Activated T-cell treated with anti-CD3 and anti-CD28 coated beads, Interleukin-2, amount 50 U/mL, for 24 hours (primary cell): ENCODE measurements at regions not wholly inside any gene's neighbourhood (a gene's known extent, or its start where the extent isn't known, plus 50 kb on each side); places are given as distances from the start of the nearest gene placed in this dataset.

ENCODE experiments used
- DNase-seq: peaks from one replicate; pipeline ENCODE4 v3.0.0-alpha.2; 2020
- H3K27ac Mint-ChIP-seq: 2 replicates; pipeline ENCODE4 v1.8.0; 2020; ENCODE audit warnings: mild to moderate bottlenecking, mixed read lengths
- H3K27me3 Mint-ChIP-seq: 2 replicates; pipeline ENCODE4 v1.8.0; 2020; ENCODE audit warnings: mixed read lengths
- H3K36me3 Mint-ChIP-seq: 2 replicates; pipeline ENCODE4 v1.8.0; 2020; ENCODE audit warnings: low read depth, mixed read lengths
- H3K4me1 Mint-ChIP-seq: 2 replicates; pipeline ENCODE4 v1.8.0; 2020; ENCODE audit warnings: low read depth, mixed read lengths
- H3K4me3 Mint-ChIP-seq: 2 replicates; pipeline ENCODE4 v1.8.0; 2020; ENCODE audit warnings: mild to moderate bottlenecking, moderate library complexity, mixed read lengths
- H3K9me3 Mint-ChIP-seq: 2 replicates; pipeline ENCODE4 v1.8.0; 2020; ENCODE audit warnings: mixed read lengths

DNA sequence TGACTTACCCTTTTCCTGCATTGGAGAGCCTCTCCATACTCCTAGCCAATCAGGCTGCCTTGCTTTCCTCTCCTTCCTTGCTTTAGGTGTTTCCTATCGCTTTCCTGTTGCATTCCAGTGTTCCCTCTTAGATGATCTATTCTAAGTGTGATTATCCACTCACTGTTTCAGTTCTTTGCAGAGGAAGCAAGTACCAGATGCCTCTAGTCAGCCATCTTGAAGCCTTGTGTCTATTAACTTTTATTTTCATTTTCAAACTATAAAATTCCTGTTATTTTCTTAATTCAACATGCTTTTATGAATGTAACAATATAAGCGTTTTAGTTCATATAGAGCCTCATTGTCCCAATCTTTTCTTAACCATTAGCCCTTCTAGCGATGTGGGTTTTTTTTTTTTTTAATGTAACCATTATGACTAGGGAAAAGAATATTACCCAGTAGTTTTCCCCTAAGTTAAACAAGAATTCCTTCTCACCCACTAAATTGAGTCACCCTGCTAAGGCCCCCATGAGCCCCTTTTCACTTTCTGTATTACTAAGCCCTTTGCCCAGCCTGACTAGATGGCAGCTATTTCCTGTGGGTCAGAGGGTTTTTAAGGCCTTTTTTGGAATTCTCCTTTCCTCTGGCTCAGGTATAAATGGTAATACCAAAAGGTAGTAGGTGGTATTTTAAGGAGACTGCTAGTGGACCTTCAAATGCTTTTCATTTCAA, 229.4 kb upstream of the CTNNB1 start:
- Mint-ChIP-seq H3K27me3 (peaks cover 52% of the 10 kb centered on the region), H3K9me3 (no peaks in the 10 kb centered on the region), H3K4me1 (peaks cover 32% of the 10 kb centered on the region), H3K27ac (no peak overlapping the region), H3K36me3 (no peaks in the 10 kb centered on the region), H3K4me3 (no peak overlapping the region)
- no peak for DNase-seq

DNA sequence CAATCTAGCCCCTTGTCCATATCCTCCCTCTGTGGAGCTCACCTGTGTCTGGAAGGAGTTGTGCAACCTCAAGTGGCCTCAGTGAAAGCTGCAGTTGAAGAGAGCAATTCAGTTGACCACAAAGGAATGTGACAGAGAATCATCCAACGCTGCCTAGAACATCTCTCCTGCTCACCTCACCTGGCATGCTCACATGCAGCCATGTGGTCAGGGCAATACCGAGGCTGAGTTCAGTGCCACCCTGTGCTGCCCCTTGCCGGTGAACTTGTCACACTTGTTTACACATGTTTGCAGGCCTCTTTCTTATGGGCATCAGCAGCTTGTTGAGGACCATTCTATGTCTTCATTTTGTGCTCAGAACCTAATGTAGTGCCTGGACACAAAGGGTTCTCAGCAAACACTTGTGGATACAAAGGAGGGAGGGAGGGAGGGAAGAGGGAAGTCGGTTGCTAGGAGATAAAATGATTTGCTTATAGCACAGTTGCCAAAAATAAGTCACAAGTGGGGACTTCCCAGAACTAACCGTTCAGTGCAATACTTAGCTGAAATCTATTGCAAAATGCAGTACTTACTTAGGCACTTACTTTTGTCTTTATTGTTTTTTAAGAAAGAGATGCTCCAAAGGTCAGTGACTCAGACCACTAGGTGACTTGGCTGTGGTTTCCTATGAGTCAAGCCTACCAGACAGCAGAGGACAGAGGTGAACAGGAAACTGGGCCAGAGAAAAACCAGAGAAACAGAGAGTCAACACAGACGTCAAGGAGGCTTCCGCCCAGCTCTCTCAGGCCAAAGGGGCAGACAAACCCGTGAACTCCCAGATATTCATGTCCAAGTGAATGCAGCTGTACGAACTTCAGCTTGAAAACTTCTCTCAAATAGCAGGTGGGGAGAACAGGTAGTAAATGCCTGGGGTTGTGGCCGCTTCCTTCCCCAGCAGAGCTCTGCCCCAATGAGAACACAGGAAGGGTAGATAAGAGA, 227.8 kb upstream of the CTNNB1 start:
- Mint-ChIP-seq H3K27ac (peak overlapping the region; percentile 87), H3K36me3 (no peaks in the 10 kb centered on the region), H3K27me3 (peaks cover 43% of the 10 kb centered on the region), H3K4me3 (peak overlapping the region; percentile 28), H3K4me1 (peaks cover 32% of the 10 kb centered on the region), H3K9me3 (no peaks in the 10 kb centered on the region)
- DNase-seq: no peak

DNA sequence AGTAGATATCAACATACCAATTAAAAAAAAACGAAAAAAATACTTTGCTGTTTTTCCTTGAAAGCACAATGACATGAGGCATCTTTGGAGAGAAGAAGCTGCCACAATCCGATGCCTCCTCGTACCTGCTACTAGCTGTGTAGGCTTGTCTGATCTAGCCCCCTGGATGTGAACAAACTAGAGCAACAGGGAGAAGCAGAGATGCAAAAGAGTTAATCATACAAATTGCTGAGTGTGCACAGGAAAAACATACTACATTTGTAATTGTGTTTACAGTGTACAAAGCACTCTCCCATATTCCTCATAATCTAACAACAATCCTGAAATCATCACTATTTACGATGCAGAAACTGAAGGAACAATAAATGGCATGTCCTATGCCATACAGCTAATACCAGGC, 227.0 kb upstream of the CTNNB1 start:
- H3K27ac Mint-ChIP-seq: peak overlapping the region; percentile 87
- H3K9me3 Mint-ChIP-seq: no peaks in the 10 kb centered on the region
- peaks cover 46% of the 10 kb centered on the region for H3K27me3 Mint-ChIP-seq
- no peaks in the 10 kb centered on the region for H3K36me3 Mint-ChIP-seq
- peaks cover 32% of the 10 kb centered on the region for H3K4me1 Mint-ChIP-seq
- no peak overlapping the region for H3K4me3 Mint-ChIP-seq
- DNase-seq: no peak

DNA sequence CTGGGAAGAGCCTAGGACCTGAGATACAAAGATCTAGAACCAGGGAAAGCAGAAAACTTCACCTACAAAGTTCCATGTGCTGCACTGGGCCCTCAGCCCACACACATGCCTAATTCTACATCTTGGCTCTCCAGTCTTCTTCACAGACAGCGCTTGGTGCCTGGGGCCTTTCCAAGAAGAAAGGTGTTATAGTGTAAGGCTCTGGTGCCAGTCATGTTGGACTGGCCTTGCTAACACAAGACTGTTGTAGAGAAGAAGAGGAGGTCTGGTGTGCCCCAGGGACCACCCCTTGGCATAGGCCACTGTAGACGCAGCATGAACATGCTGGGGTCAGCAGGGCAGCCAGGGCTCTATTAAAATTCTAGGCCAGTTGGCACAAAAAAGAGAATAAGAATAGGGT, 226.2 kb upstream of the CTNNB1 start:
- Mint-ChIP-seq H3K27me3 (peaks cover 47% of the 10 kb centered on the region), H3K9me3 (no peaks in the 10 kb centered on the region), H3K36me3 (no peaks in the 10 kb centered on the region), H3K4me3 (no peak overlapping the region), H3K4me1 (peaks cover 32% of the 10 kb centered on the region), H3K27ac (no peak overlapping the region)
- no peak for DNase-seq

DNA sequence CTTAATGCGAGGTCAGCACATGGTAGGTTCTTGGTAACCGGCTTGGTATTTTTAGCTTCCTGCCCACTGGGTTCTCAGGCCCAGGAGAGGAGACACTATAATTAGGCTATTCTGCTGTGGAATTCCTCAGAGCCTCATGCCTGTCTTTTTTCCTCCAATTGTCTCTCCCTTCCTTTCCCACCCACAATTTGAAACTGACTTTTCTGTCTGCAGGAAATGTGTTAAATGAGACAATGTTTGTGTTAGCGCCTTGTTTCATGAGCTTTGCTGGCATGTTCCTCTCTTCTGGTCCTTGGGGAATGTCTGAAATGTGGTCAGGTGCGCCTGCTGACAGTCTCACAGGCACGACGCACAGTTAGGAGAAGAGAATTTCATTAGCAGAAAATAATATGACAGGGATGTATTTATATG, 223.6 kb upstream of the CTNNB1 start:
- Mint-ChIP-seq H3K36me3 (no peaks in the 10 kb centered on the region), H3K9me3 (no peaks in the 10 kb centered on the region)

DNA sequence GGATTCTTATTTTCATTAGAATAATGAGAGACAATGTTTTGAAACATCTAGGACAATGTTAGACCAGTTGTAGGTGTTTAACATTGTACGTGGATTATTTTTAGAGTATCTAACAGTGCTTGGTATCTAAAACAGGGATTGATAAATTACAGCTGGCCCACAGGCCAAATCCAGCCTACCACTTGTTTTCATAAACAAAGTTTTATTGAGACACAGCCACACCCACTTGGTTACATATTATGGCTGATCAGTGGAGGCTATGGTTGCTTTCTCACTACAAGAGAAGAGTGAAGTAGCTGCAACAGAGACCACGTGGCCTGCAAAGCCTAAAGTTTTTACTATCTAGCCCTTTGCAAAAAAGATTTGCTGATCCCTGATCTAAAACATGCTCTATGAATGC, 223.1 kb upstream of the CTNNB1 start:
- Mint-ChIP-seq H3K9me3 (no peaks in the 10 kb centered on the region), H3K4me3 (no peak overlapping the region), H3K4me1 (peaks cover 29% of the 10 kb centered on the region), H3K36me3 (no peaks in the 10 kb centered on the region), H3K27me3 (peaks cover 51% of the 10 kb centered on the region), H3K27ac (no peak overlapping the region)
- DNase-seq: no peak

More for the DNA sequence above, 223.6 kb upstream of the CTNNB1 start:
- H3K27me3 Mint-ChIP-seq: peaks cover 54% of the 10 kb centered on the region
- DNase-seq: no peak
- H3K27ac Mint-ChIP-seq: no peak overlapping the region
- no peak overlapping the region for H3K4me3 Mint-ChIP-seq
- H3K4me1 Mint-ChIP-seq: peaks cover 30% of the 10 kb centered on the region

DNA sequence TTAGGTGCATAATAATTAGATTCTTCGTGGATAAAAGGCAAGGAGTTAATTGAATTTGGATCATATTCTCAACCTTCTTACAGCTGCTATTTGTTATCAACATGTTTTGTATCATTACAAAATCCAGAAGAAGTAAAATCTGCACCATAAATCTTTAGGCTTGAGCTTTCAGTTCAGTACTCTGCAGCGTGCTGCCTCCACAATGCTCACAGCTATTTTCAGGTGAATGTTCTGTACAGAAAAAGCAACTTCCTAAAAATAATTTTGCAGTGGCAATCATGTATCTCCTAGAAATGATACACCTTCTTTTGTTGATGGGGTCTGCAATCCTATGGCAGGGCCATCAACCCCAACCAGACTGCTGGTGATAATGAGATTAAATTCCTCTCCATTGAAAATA, 220.9 kb upstream of the CTNNB1 start:
- no peak overlapping the region for H3K4me3 Mint-ChIP-seq
- no peaks in the 10 kb centered on the region for H3K9me3 Mint-ChIP-seq
- no peaks in the 10 kb centered on the region for H3K36me3 Mint-ChIP-seq
- H3K27ac Mint-ChIP-seq: no peak overlapping the region
- H3K27me3 Mint-ChIP-seq: peaks cover 54% of the 10 kb centered on the region
- H3K4me1 Mint-ChIP-seq: peaks cover 16% of the 10 kb centered on the region
- no peak for DNase-seq

DNA sequence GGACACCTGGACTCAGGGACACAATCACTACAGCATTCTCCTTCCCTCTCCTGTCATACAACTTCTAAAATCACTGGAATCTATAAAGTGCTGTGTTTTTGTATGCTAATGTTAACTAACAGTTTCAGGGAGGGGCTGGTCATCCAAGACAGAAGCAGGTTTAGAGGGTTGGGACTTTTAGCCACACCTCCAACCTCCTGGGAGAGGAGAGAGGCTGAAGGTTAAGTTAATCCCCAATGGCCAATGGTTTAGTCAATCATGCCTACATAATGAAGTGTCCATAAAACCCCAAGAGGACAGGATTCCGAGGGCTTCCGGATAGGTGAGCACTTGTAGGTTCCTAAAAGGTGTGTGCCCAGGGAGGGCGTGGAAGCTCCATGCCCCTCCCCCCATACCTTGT, 219.3 kb upstream of the CTNNB1 start:
- H3K27ac Mint-ChIP-seq: no peak overlapping the region
- H3K4me3 Mint-ChIP-seq: no peak overlapping the region
- H3K36me3 Mint-ChIP-seq: no peaks in the 10 kb centered on the region
- H3K4me1 Mint-ChIP-seq: peaks cover 16% of the 10 kb centered on the region
- no peaks in the 10 kb centered on the region for H3K9me3 Mint-ChIP-seq
- no peak for DNase-seq
- peaks cover 59% of the 10 kb centered on the region for H3K27me3 Mint-ChIP-seq

DNA sequence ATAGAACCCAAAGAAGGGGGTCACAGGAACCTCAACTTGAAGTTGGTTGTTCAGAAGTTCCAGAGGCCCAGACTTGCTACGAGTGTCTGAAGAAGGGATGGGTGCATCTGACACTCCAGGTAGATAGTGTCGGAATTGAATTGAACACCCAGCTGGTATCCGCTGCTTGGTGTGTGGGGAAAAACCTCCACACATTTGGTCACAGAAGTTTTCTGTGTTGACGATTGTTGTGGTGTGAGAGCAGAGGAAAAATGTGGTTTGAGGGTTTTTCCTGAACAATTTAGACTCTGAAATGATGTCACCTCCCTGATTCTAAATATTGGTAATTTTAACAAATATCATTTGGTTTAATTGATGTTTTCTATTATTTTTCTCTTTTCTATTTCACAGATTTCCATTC, 218.8 kb upstream of the CTNNB1 start:
- no peaks in the 10 kb centered on the region for H3K36me3 Mint-ChIP-seq
- H3K4me1 Mint-ChIP-seq: peaks cover 16% of the 10 kb centered on the region
- H3K4me3 Mint-ChIP-seq: no peak overlapping the region
- no peak for DNase-seq
- H3K9me3 Mint-ChIP-seq: no peaks in the 10 kb centered on the region
- H3K27ac Mint-ChIP-seq: no peak overlapping the region
- H3K27me3 Mint-ChIP-seq: peaks cover 64% of the 10 kb centered on the region

DNA sequence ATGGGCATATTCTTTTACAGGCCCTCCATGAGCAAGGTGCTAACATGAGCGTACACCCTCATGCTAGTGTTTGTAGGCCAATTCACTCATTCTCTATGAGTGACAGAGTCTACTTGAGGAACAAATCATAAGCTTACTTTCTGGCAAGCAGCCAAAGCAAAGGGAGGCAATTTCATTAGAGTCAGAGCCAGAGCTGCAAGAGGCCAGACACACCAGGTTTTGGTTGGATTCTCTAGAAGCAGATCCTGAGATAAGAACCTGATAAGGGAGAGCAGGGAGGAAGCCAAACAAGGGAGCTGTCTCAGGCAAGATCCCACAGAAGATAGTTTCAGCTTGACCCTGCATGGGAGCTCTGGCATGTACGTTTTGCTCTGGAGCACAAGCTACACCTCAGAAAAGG, 214.1 kb upstream of the CTNNB1 start:
- Mint-ChIP-seq H3K27ac (no peak overlapping the region), H3K4me1 (peaks cover 10% of the 10 kb centered on the region), H3K4me3 (no peak overlapping the region), H3K27me3 (peaks cover 48% of the 10 kb centered on the region), H3K36me3 (no peaks in the 10 kb centered on the region), H3K9me3 (no peaks in the 10 kb centered on the region)
- DNase-seq: no peak

DNA sequence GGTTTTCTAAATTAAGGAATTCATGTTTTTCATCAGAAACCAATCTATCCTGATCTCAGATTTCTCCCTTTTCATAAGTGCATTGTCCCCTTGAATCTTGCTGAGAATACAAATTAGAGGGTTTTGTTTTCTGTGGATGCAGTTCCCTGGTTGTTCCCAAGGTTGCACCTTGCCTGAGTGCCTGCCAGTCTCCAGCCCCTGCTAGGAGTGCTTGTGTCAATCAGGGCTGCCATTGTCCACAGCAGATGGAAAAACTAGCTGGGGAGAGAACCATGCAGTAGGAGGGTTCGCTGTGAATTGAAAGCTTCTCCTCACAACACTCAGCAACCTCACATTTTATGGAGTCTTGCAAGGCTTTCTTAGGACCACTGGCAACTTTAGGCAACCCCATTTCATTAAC, 210.8 kb upstream of the CTNNB1 start:
- H3K27me3 Mint-ChIP-seq: peaks cover 35% of the 10 kb centered on the region
- no peak overlapping the region for H3K4me3 Mint-ChIP-seq
- no peaks in the 10 kb centered on the region for H3K9me3 Mint-ChIP-seq
- no peaks in the 10 kb centered on the region for H3K36me3 Mint-ChIP-seq
- no peaks in the 10 kb centered on the region for H3K4me1 Mint-ChIP-seq
- DNase-seq: no peak
- no peak overlapping the region for H3K27ac Mint-ChIP-seq

DNA sequence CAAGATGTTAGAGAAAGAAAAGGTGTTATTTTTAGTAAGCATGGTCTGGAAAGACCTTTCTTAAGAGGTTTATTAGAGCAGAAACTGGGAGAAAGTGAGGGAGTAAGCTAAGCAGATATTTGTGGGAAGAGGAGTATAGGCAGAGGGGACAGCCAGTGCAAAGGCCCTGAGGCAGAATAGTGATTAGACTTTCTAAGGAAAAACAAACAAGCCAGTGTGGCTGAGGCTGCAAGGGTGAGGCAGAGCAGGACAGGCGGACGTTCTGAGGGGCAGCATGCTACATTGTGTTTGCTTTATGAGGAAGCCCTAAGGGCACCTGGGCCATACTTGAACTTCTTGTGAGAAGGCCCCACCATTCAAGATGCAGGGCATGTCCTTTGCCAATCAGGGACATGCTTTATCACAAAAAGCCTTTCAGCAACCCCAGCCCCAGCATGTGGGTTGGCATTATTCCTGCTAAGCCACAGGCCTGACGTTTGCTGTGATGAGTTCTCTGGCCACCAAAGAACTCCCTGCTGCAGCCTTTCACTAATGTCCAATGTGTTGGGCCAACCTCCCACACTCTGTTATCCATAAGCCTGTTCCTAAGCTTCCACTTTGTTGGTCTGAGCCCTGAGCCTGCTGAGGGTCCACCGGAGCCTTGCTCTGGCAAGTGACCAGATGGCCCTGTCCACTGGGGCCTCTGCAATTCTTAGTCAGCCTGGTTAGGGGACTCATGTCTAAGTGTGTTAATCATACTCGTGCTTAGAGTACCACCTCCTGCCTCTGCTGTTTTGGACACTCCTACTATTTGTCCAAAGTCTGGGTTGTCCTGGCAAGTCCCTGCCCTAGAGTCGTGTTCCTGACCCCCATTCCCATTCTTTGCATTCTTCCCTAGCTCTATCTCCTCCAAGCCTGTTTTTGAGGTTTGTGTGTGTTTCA, 209.9 kb upstream of the CTNNB1 start:
- peaks cover 26% of the 10 kb centered on the region for H3K27me3 Mint-ChIP-seq
- no peak for DNase-seq
- H3K36me3 Mint-ChIP-seq: no peaks in the 10 kb centered on the region
- H3K27ac Mint-ChIP-seq: no peak overlapping the region
- no peaks in the 10 kb centered on the region for H3K9me3 Mint-ChIP-seq
- no peaks in the 10 kb centered on the region for H3K4me1 Mint-ChIP-seq
- no peak overlapping the region for H3K4me3 Mint-ChIP-seq

DNA sequence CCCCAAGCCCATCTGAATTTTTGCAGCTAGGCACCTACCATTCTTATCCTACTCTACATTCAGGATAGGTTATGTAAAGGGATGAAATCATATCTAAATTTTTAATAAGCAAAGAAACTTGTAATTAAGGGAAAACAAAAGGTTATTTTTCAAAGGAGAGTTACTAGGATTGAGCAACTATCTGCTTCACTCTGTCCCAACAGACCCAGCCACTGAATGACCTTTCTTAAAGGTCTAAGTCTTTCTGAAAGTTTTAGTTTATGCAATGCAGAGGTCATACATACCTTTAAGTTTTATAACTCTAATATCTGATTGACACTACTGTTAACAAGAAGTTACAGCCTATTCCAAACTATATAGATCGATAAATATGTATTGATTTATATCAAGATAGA, 209.2 kb upstream of the CTNNB1 start:
- H3K27ac Mint-ChIP-seq: no peak overlapping the region
- no peak for DNase-seq
- no peaks in the 10 kb centered on the region for H3K36me3 Mint-ChIP-seq
- no peaks in the 10 kb centered on the region for H3K4me1 Mint-ChIP-seq
- no peak overlapping the region for H3K4me3 Mint-ChIP-seq
- H3K9me3 Mint-ChIP-seq: no peaks in the 10 kb centered on the region
- H3K27me3 Mint-ChIP-seq: peaks cover 23% of the 10 kb centered on the region

DNA sequence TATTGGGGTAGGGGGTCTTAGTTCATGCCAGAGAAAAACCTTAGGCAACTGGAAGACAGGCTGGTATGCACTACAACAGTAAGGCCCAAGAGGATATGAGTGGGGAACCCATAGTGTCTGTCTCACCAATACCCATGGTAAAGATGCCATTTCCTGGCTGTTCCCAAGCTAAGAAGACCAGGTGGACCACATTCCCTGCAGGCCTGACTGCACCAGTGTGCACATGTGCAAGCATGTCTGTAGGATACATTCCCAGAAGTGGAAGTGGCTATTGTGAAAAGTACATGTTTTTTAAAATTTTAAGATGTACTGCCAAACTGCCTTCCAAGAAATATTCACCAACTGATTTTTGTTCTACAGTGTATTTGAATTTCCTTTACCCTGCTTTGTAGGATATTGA, 207.3 kb upstream of the CTNNB1 start:
- Mint-ChIP-seq H3K4me1 (no peaks in the 10 kb centered on the region), H3K4me3 (no peak overlapping the region), H3K36me3 (no peaks in the 10 kb centered on the region), H3K27ac (no peak overlapping the region), H3K9me3 (no peaks in the 10 kb centered on the region), H3K27me3 (peaks cover 17% of the 10 kb centered on the region)
- no peak for DNase-seq
